Endodermal cell (in vitro differentiated cells): ENCODE measurements at regions not wholly inside any gene's neighbourhood (a gene's known extent, or its start where the extent isn't known, plus 50 kb on each side); places are given as distances from the start of the nearest gene placed in this dataset.

Source experiments
- DNase-seq: peaks from one replicate; pipeline ENCODE4 v3.0.0-alpha.2; 2017
- H3K27ac ChIP-seq: 2 replicates; pipeline ENCODE4 v1.5.1; 2013; ENCODE audit warnings: mild to moderate bottlenecking, low read depth, low read length, moderate library complexity
- H3K27me3 ChIP-seq: 2 replicates; pipeline ENCODE4 v1.6.1; 2013; ENCODE audit warnings: mild to moderate bottlenecking, low read length, moderate library complexity; ENCODE audit not compliant: insufficient read depth, control insufficient read depth, poor library complexity, severe bottlenecking
- H3K36me3 ChIP-seq: 2 replicates; pipeline ENCODE4 v1.7.0; 2013; ENCODE audit warnings: mild to moderate bottlenecking, low read length, moderate library complexity; ENCODE audit not compliant: control insufficient read depth, insufficient read depth
- H3K4me1 ChIP-seq: one replicate; pipeline ENCODE4 v1.7.0; 2013; ENCODE audit warnings: low read length; ENCODE audit not compliant: control insufficient read depth, insufficient read depth
- H3K4me3 ChIP-seq: 2 replicates; pipeline ENCODE4 v1.5.1; 2013; ENCODE audit warnings: mild to moderate bottlenecking, low read length, moderate library complexity
- H3K9ac ChIP-seq: 2 replicates; pipeline ENCODE4 v1.6.1; 2013; ENCODE audit warnings: mild to moderate bottlenecking, low read length, moderate library complexity; ENCODE audit not compliant: poor library complexity, severe bottlenecking; ENCODE audit errors: extremely low read depth
- H3K9me3 ChIP-seq: 2 replicates; pipeline ENCODE4 v1.6.1; 2013; ENCODE audit warnings: mild to moderate bottlenecking, low read length, moderate library complexity; ENCODE audit not compliant: control insufficient read depth
- H3K27ac Mint-ChIP-seq: 2 replicates; pipeline ENCODE4 v1.8.0; 2020; ENCODE audit warnings: mixed read lengths
- H3K27me3 Mint-ChIP-seq: 2 replicates; pipeline ENCODE4 v1.8.0; 2021; ENCODE audit warnings: mild to moderate bottlenecking, mixed read lengths; ENCODE audit not compliant: insufficient read depth
- H3K36me3 Mint-ChIP-seq: 2 replicates; pipeline ENCODE4 v1.8.0; 2020; ENCODE audit warnings: low read depth, mixed read lengths
- H3K4me1 Mint-ChIP-seq: 2 replicates; pipeline ENCODE4 v1.8.0; 2020; ENCODE audit warnings: mixed read lengths
- H3K4me3 Mint-ChIP-seq: 2 replicates; pipeline ENCODE4 v1.8.0; 2020; ENCODE audit warnings: mild to moderate bottlenecking, moderate library complexity, mixed read lengths
- H3K9me3 Mint-ChIP-seq: 2 replicates; pipeline ENCODE4 v1.8.0; 2020; ENCODE audit warnings: mild to moderate bottlenecking, mixed read lengths
- CTCF ChIP-seq: fragments of 200-600 bp; sonication (generic); conservative IDR thresholded peaks from 2 replicates; pipeline ENCODE4 v1.5.0; 2021; ENCODE audit warnings: antibody characterized with exemption, mild to moderate bottlenecking
- WGBS, 2 experiments: methylation state at CpG; one replicate each; pipeline versions ENCODE4 v1.1.5 to v1.1.7; 2013; ENCODE audit warnings: missing lambda C conversion rate in 2 of 2, mixed read lengths in 1 of 2; ENCODE audit not compliant: insufficient coverage in 1 of 2, insufficient read length in 1 of 2; 5-methylcytosine and 5-hydroxymethylcytosine counted together

GRCh38 chr12:92089559-92089958 lies 56.1 kb downstream of the BTG1 start:
- no peak overlapping the region for H3K27ac ChIP-seq
- H3K4me1 ChIP-seq, result no peaks in the 10 kb centered on the region
- H3K36me3 Mint-ChIP-seq, result no peaks in the 10 kb centered on the region
- H3K27me3 Mint-ChIP-seq, result no peaks in the 10 kb centered on the region
- H3K36me3 ChIP-seq, result no peaks in the 10 kb centered on the region
- no peak overlapping the region for H3K4me3 Mint-ChIP-seq
- H3K4me3 ChIP-seq, result no peak overlapping the region
- no peaks in the 10 kb centered on the region for H3K9me3 Mint-ChIP-seq
- no peak overlapping the region for H3K27ac Mint-ChIP-seq
- no peak overlapping the region for H3K9ac ChIP-seq
- H3K9me3 ChIP-seq, result no peaks in the 10 kb centered on the region
- no peaks in the 10 kb centered on the region for H3K27me3 ChIP-seq
- TF ChIP-seq CTCF, result no peak
- no peaks in the 10 kb centered on the region for H3K4me1 Mint-ChIP-seq
- no peak for DNase-seq

GRCh38 chr12:92088805-92089204 lies 56.8 kb downstream of the BTG1 start:
- H3K27me3 Mint-ChIP-seq, result no peaks in the 10 kb centered on the region
- no peaks in the 10 kb centered on the region for H3K9me3 Mint-ChIP-seq
- 94 to 99% methylated on average over 2 of the region's 2 CpGs for WGBS, 2 experiments
- no peaks in the 10 kb centered on the region for H3K36me3 ChIP-seq
- no peak overlapping the region for H3K4me3 ChIP-seq
- no peak for DNase-seq
- TF ChIP-seq CTCF, result no peak
- H3K4me1 ChIP-seq, result no peaks in the 10 kb centered on the region
- H3K27ac ChIP-seq, result no peak overlapping the region
- no peak overlapping the region for H3K4me3 Mint-ChIP-seq
- no peaks in the 10 kb centered on the region for H3K4me1 Mint-ChIP-seq
- no peak overlapping the region for H3K9ac ChIP-seq
- no peaks in the 10 kb centered on the region for H3K36me3 Mint-ChIP-seq
- H3K27ac Mint-ChIP-seq, result no peak overlapping the region
- no peaks in the 10 kb centered on the region for H3K27me3 ChIP-seq
- H3K9me3 ChIP-seq, result no peaks in the 10 kb centered on the region

- Histone ChIP-seq H3K27ac (no peak overlapping the region), H3K4me1 (no peaks in the 10 kb centered on the region), H3K9ac (no peak overlapping the region), H3K27me3 (no peaks in the 10 kb centered on the region), H3K9me3 (no peaks in the 10 kb centered on the region), H3K4me3 (no peak overlapping the region), H3K36me3 (no peaks in the 10 kb centered on the region)
- DNase-seq, result no peak
- no peak for TF ChIP-seq CTCF
- no peaks in the 10 kb centered on the region for H3K27me3 Mint-ChIP-seq
- no peak overlapping the region for H3K4me3 Mint-ChIP-seq
- no peak overlapping the region for H3K27ac Mint-ChIP-seq
- no peaks in the 10 kb centered on the region for H3K9me3 Mint-ChIP-seq
- no CpG with 5 or more reads among the region's 1 CpG for WGBS, 2 experiments
- no peaks in the 10 kb centered on the region for H3K36me3 Mint-ChIP-seq
- no peaks in the 10 kb centered on the region for H3K4me1 Mint-ChIP-seq
These were observed 60.0 kb downstream of the BTG1 start for GRCh38 chr12:92085736-92086040.
